ENCODE measurements at regions not wholly inside any gene's neighbourhood (a gene's known extent, or its start where the extent isn't known, plus 50 kb on each side); places are given as distances from the start of the nearest gene placed in this dataset.
A peak's percentile ranks its signal among the peaks of the same experiment; 100 is the strongest.

GRCh38 chr17:73874008-73874720 lies 229.9 kb upstream of the SDK2 start:
- H3K4me3 ChIP-seq (ENCODE audit: control insufficient read depth, low read depth, low read length) = no peak overlapping the region
- peak; percentile 21 for DNase-seq (ENCODE audit: low read depth)
- TF ChIP-seq CTCF (conservative IDR thresholded peaks at IDR 0.05; ENCODE audit: control insufficient read depth, insufficient read depth, low read depth, low read length) = no peak

- TF ChIP-seq CTCF (conservative IDR thresholded peaks at IDR 0.05; ENCODE audit: control insufficient read depth, insufficient read depth, low read depth, low read length) = no peak
- no peak overlapping the region for H3K4me3 ChIP-seq (ENCODE audit: control insufficient read depth, low read depth, low read length)
- DNase-seq (ENCODE audit: low read depth) = peak; percentile 4
Observed at GRCh38 chr17:73875346-73875745, 231.1 kb upstream of the SDK2 start.

GRCh38 chr17:73877962-73878361 lies 233.7 kb upstream of the SDK2 start:
- no peak for DNase-seq (ENCODE audit: low read depth)
- no peak overlapping the region for H3K4me3 ChIP-seq (ENCODE audit: control insufficient read depth, low read depth, low read length)
- TF ChIP-seq CTCF (conservative IDR thresholded peaks at IDR 0.05; ENCODE audit: control insufficient read depth, insufficient read depth, low read depth, low read length) = no peak

- H3K4me3 ChIP-seq (ENCODE audit: control insufficient read depth, low read depth, low read length) = no peak overlapping the region
- peak; percentile 36 for DNase-seq (ENCODE audit: low read depth)
- TF ChIP-seq CTCF (conservative IDR thresholded peaks at IDR 0.05; ENCODE audit: control insufficient read depth, insufficient read depth, low read depth, low read length) = no peak
Observed at GRCh38 chr17:73878923-73879322, 234.7 kb upstream of the SDK2 start.

GRCh38 chr17:73879987-73880386 lies 235.7 kb upstream of the SDK2 start:
- TF ChIP-seq CTCF (conservative IDR thresholded peaks at IDR 0.05; ENCODE audit: control insufficient read depth, insufficient read depth, low read depth, low read length) = no peak
- no peak for DNase-seq (ENCODE audit: low read depth)
- H3K4me3 ChIP-seq (ENCODE audit: control insufficient read depth, low read depth, low read length) = no peak overlapping the region

GRCh38 chr17:73882590-73882989 lies 238.3 kb upstream of the SDK2 start:
- DNase-seq (ENCODE audit: low read depth) = no peak
- TF ChIP-seq CTCF (conservative IDR thresholded peaks at IDR 0.05; ENCODE audit: control insufficient read depth, insufficient read depth, low read depth, low read length) = no peak

GRCh38 chr17:73883175-73883574 lies 238.9 kb upstream of the SDK2 start:
- no peak overlapping the region for H3K4me3 ChIP-seq (ENCODE audit: control insufficient read depth, low read depth, low read length)
- TF ChIP-seq CTCF (conservative IDR thresholded peaks at IDR 0.05; ENCODE audit: control insufficient read depth, insufficient read depth, low read depth, low read length) = no peak
- no peak for DNase-seq (ENCODE audit: low read depth)

More at GRCh38 chr17:73882590-73882989, 238.3 kb upstream of the SDK2 start:
- H3K4me3 ChIP-seq (ENCODE audit: control insufficient read depth, low read depth, low read length) = no peak overlapping the region
